H9 (cell line): ENCODE measurements at regions not wholly inside any gene's neighbourhood (a gene's known extent, or its start where the extent isn't known, plus 50 kb on each side); places are given as distances from the start of the nearest gene placed in this dataset.

Experiments used
- DNase-seq: peaks from one replicate; pipeline ENCODE4 v3.0.0-alpha.2; 2017
- H2AFZ ChIP-seq: one replicate; pipeline ENCODE4 v1.6.1; 2013; ENCODE audit warnings: mild to moderate bottlenecking, low read length, control low read depth, moderate library complexity
- H2AK5ac ChIP-seq: 2 replicates; pipeline ENCODE4 v1.6.1; 2013; ENCODE audit warnings: low read length, control low read depth, mixed read lengths; ENCODE audit not compliant: insufficient read length
- H2BK120ac ChIP-seq: one replicate; pipeline ENCODE4 v1.6.1; 2013; ENCODE audit warnings: low read depth, mild to moderate bottlenecking, low read length, control low read depth, inconsistent platforms; ENCODE audit not compliant: poor library complexity, severe bottlenecking
- H2BK12ac ChIP-seq: 2 replicates; pipeline ENCODE4 v1.6.1; 2013; ENCODE audit warnings: low read length, control low read depth, mixed read lengths, low read depth; ENCODE audit not compliant: insufficient read length
- H2BK15ac ChIP-seq: 2 replicates; pipeline ENCODE4 v1.6.1; 2013; ENCODE audit warnings: low read depth, low read length, control low read depth
- H2BK20ac ChIP-seq: one replicate; pipeline ENCODE4 v1.6.1; 2013; ENCODE audit warnings: low read depth, mild to moderate bottlenecking, low read length, control low read depth, inconsistent platforms; ENCODE audit not compliant: poor library complexity, severe bottlenecking
- H2BK5ac ChIP-seq: 2 replicates; pipeline ENCODE4 v1.6.1; 2013; ENCODE audit warnings: low read length, control low read depth, mixed read lengths; ENCODE audit not compliant: insufficient read length
- H3K14ac ChIP-seq: 2 replicates; pipeline ENCODE4 v1.6.1; 2013; ENCODE audit warnings: low read length, control low read depth; ENCODE audit not compliant: insufficient read depth
- H3K18ac ChIP-seq: 2 replicates; pipeline ENCODE4 v1.6.1; 2013; ENCODE audit warnings: low read depth, mild to moderate bottlenecking, mixed read lengths, low read length, control low read depth; ENCODE audit not compliant: insufficient read length
- H3K23ac ChIP-seq: 2 replicates; pipeline ENCODE4 v1.6.1; 2013; ENCODE audit warnings: low read length, control low read depth, mixed read lengths, low read depth; ENCODE audit not compliant: insufficient read length
- H3K23me2 ChIP-seq: 2 replicates; pipeline ENCODE4 v1.6.1; 2013; ENCODE audit warnings: low read depth, mild to moderate bottlenecking, mixed read lengths, low read length, control low read depth; ENCODE audit not compliant: insufficient read length, poor library complexity, severe bottlenecking
- H3K27ac ChIP-seq: 2 replicates; pipeline ENCODE4 v1.5.1; 2013; ENCODE audit warnings: low read length, control low read depth, mixed read lengths, low read depth; ENCODE audit not compliant: insufficient read length
- H3K27me3 ChIP-seq: 2 replicates; pipeline ENCODE4 v1.6.1; 2013; ENCODE audit warnings: low read length, control low read depth, inconsistent platforms; ENCODE audit not compliant: insufficient read depth
- H3K4ac ChIP-seq: 2 replicates; pipeline ENCODE4 v1.6.1; 2013; ENCODE audit warnings: low read depth, mild to moderate bottlenecking, control low read depth, inconsistent platforms, low read length, moderate library complexity
- H3K4me1 ChIP-seq: 2 replicates; pipeline ENCODE4 v1.6.1; 2013; ENCODE audit warnings: low read length, control low read depth, inconsistent platforms; ENCODE audit not compliant: insufficient read depth
- H3K4me2 ChIP-seq: 2 replicates; pipeline ENCODE4 v1.6.1; 2013; ENCODE audit warnings: low read length, control low read depth, mixed read lengths; ENCODE audit not compliant: insufficient read length, insufficient read depth
- H3K56ac ChIP-seq: 2 replicates; pipeline ENCODE4 v1.6.1; 2013; ENCODE audit warnings: low read depth, mild to moderate bottlenecking, mixed read lengths, low read length, control low read depth; ENCODE audit not compliant: insufficient read length
- H3K79me1 ChIP-seq: 2 replicates; pipeline ENCODE4 v1.6.1; 2013; ENCODE audit warnings: low read depth, mild to moderate bottlenecking, moderate library complexity, low read length, control low read depth, inconsistent platforms; ENCODE audit not compliant: insufficient read depth, poor library complexity, severe bottlenecking
- H3K79me2 ChIP-seq: 2 replicates; pipeline ENCODE4 v1.6.1; 2013; ENCODE audit warnings: low read length, control low read depth, inconsistent platforms; ENCODE audit not compliant: insufficient read depth
- H3K9ac ChIP-seq: 2 replicates; pipeline ENCODE4 v1.6.1; 2013; ENCODE audit warnings: low read length, control low read depth, mixed read lengths; ENCODE audit not compliant: insufficient read length; ENCODE audit errors: extremely low read depth
- H3K9me3 ChIP-seq: one replicate; pipeline ENCODE4 v1.6.1; 2013; ENCODE audit warnings: low read depth, low read length, inconsistent platforms; ENCODE audit not compliant: control insufficient read depth
- H3T11ph ChIP-seq: one replicate; pipeline ENCODE4 v1.6.1; 2013; ENCODE audit warnings: mild to moderate bottlenecking, low read length, control low read depth, inconsistent platforms
- H4K20me1 ChIP-seq: one replicate; pipeline ENCODE4 v1.6.1; 2013; ENCODE audit not compliant: control insufficient read depth, insufficient read length, insufficient read depth
- H4K5ac ChIP-seq: 2 replicates; pipeline ENCODE4 v1.6.1; 2013; ENCODE audit warnings: low read depth, mild to moderate bottlenecking, mixed read lengths, low read length, control low read depth; ENCODE audit not compliant: insufficient read length
- H4K8ac ChIP-seq: replicated peaks from 2 replicates; pipeline ENCODE4 v1.6.1; 2013; ENCODE audit warnings: low read length, control low read depth, mixed read lengths, low read depth; ENCODE audit not compliant: insufficient read length
- H4K91ac ChIP-seq: 2 replicates; pipeline ENCODE4 v1.6.1; 2013; ENCODE audit warnings: low read depth, mild to moderate bottlenecking, moderate library complexity, mixed read lengths, low read length, control low read depth; ENCODE audit not compliant: insufficient read length
- H3K27ac Mint-ChIP-seq, 3 experiments: 2 replicates in 2 of 3; 3 replicates in 1 of 3; pipeline ENCODE4 v1.8.0; 2020 to 2021; ENCODE audit warnings: mixed read lengths in 3 of 3, mild to moderate bottlenecking in 1 of 3, moderate library complexity in 1 of 3
- H3K27me3 Mint-ChIP-seq: 2 replicates; pipeline ENCODE4 v1.8.0; 2021; ENCODE audit warnings: low read depth, mild to moderate bottlenecking, moderate library complexity, mixed read lengths
- H3K36me3 Mint-ChIP-seq, 3 experiments: 2 replicates in 2 of 3; 3 replicates in 1 of 3; pipeline ENCODE4 v1.8.0; 2020 to 2021; ENCODE audit warnings: low read depth in 3 of 3, mixed read lengths in 3 of 3; ENCODE audit not compliant: insufficient read depth in 1 of 3
- H3K4me1 Mint-ChIP-seq, 2 experiments: 2 replicates each; pipeline ENCODE4 v1.8.0; 2020; ENCODE audit warnings: mixed read lengths in 2 of 2
- H3K4me3 Mint-ChIP-seq, 2 experiments: 2 replicates in 1 of 2; 3 replicates in 1 of 2; pipeline ENCODE4 v1.8.0; 2020 to 2021; ENCODE audit warnings: mild to moderate bottlenecking in 2 of 2, mixed read lengths in 2 of 2, moderate library complexity in 1 of 2
- H3K9me3 Mint-ChIP-seq, 2 experiments: 2 replicates in 1 of 2; 3 replicates in 1 of 2; pipeline ENCODE4 v1.8.0; 2020; ENCODE audit warnings: mild to moderate bottlenecking in 2 of 2, mixed read lengths in 2 of 2, moderate library complexity in 1 of 2
- CTCF ChIP-seq: fragments of 200-600 bp; sonication (generic); conservative IDR thresholded peaks from 3 replicates; pipeline ENCODE4 v1.8.0; 2021; ENCODE audit warnings: antibody characterized with exemption, mild to moderate bottlenecking
- WGBS: extraction: QIAGEN DNeasy Blood & Tissue Kit; methylation state at CpG from one replicate; pipeline ENCODE4 v1.1.7; 2013; ENCODE audit warnings: missing lambda C conversion rate, low lambda C conversion rate, mixed read lengths; ENCODE audit not compliant: insufficient read length; ENCODE audit errors: extremely low coverage; 5-methylcytosine and 5-hydroxymethylcytosine counted together

GRCh38 chr4:110682311-110682710 lies 59.4 kb upstream of the PITX2 start:
- Histone ChIP-seq H3K27ac (no peak overlapping the region), H2BK12ac (no peak overlapping the region), H3K4me1 (0 out of 2 replicates have a peak, but pooled peaks cover 4% of the 10 kb centered on the region), H2BK120ac (no peak overlapping the region), H3K79me1 (no peaks in the 10 kb centered on the region), H4K8ac (no peak overlapping the region), H3K18ac (no peak overlapping the region), H2AK5ac (no peak overlapping the region), H3K9me3 (no peaks in the 10 kb centered on the region), H3K23ac (no peak overlapping the region), H3K79me2 (no peaks in the 10 kb centered on the region), H2BK20ac (no peak overlapping the region), H3K23me2 (no peaks in the 10 kb centered on the region), H2AFZ (no peak overlapping the region), H3K14ac (no peak overlapping the region), H3K56ac (no peak overlapping the region), H3K27me3 (no peaks in the 10 kb centered on the region), H4K91ac (no peak overlapping the region), H3T11ph (no peak overlapping the region), H4K5ac (no peak overlapping the region), H3K4me2 (no peak overlapping the region), H3K4ac (no peak overlapping the region), H3K9ac (no peak overlapping the region), H2BK15ac (no peak overlapping the region), H4K20me1 (no peaks in the 10 kb centered on the region), H2BK5ac (no peak overlapping the region)
- no CpG with 5 or more reads among the region's 1 CpG for WGBS
- Mint-ChIP-seq H3K36me3 (no peaks in the 10 kb centered on the region), H3K27me3 (0 out of 2 replicates have a peak, but pooled peaks cover under 1% of the 10 kb centered on the region), H3K27ac (no peak overlapping the region), H3K4me3 (no peak overlapping the region), H3K4me1 (peaks cover 6 to 10% of the 10 kb centered on the region in 2 experiments), H3K9me3 (no peaks in the 10 kb centered on the region; a peak in 1 of 5 replicates)
- no peak for TF ChIP-seq CTCF
- no peak for DNase-seq
